Neural crest cell (in vitro differentiated cells): ENCODE measurements at regions not wholly inside any gene's neighbourhood (a gene's known extent, or its start where the extent isn't known, plus 50 kb on each side); places are given as distances from the start of the nearest gene placed in this dataset.

Experiments
- DNase-seq: peaks from one replicate; pipeline ENCODE4 v3.0.0; 2021; ENCODE audit warnings: low read depth, mixed read lengths, low spot score
- H3K27ac Mint-ChIP-seq: one replicate; pipeline ENCODE4 v1.8.0; 2021; ENCODE audit warnings: mild to moderate bottlenecking, mixed read lengths; ENCODE audit not compliant: unreplicated experiment
- H3K27me3 Mint-ChIP-seq: 2 replicates; pipeline ENCODE4 v1.8.0; 2021; ENCODE audit warnings: low read depth, mild to moderate bottlenecking, mixed read lengths
- H3K36me3 Mint-ChIP-seq: 2 replicates; pipeline ENCODE4 v1.8.0; 2021; ENCODE audit warnings: low read depth, mild to moderate bottlenecking, mixed read lengths
- H3K4me1 Mint-ChIP-seq: 2 replicates; pipeline ENCODE4 v1.8.0; 2021; ENCODE audit warnings: mixed read lengths
- H3K4me3 Mint-ChIP-seq: one replicate; pipeline ENCODE4 v1.8.0; 2021; ENCODE audit warnings: mild to moderate bottlenecking, mixed read lengths
- H3K9me3 Mint-ChIP-seq: 2 replicates; pipeline ENCODE4 v1.8.0; 2021; ENCODE audit warnings: mixed read lengths
- TF ChIP-seq, protein P1 (sequence below): fragments of 200-600 bp; sonication (generic); conservative IDR thresholded peaks from 2 replicates; pipeline ENCODE4 v1.5.0; 2021; ENCODE audit warnings: antibody characterized with exemption, mild to moderate bottlenecking

DNA sequence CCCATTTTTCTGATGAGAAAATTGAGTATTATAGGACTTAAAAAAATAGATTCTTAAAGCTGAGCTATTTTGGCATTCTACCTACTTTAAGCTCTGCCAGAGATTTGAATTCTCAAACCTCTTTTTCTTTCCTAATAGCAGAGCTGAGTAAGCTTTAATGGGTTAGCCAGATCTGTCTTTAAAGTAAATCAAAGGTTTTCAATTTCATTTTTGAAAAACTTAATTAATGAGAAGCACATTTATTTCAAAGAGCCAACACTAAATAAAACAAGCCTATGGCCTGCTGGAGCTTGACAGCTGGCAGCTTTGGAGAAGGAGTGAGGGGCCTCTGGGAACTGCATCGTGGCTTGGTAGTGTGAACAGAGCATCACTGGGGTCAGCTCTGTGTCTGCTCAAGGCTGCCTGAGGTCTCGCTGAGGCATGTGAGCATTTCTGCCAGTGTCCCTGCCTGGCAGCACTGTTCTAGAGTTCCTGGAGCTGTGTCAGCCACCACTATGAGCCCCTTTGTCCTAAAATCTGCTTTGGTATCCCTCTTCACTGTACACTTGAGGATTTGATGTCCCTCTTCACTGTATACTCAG is 50.4 kb upstream of the PRSS23 start:
- TF ChIP-seq, protein P1, sequence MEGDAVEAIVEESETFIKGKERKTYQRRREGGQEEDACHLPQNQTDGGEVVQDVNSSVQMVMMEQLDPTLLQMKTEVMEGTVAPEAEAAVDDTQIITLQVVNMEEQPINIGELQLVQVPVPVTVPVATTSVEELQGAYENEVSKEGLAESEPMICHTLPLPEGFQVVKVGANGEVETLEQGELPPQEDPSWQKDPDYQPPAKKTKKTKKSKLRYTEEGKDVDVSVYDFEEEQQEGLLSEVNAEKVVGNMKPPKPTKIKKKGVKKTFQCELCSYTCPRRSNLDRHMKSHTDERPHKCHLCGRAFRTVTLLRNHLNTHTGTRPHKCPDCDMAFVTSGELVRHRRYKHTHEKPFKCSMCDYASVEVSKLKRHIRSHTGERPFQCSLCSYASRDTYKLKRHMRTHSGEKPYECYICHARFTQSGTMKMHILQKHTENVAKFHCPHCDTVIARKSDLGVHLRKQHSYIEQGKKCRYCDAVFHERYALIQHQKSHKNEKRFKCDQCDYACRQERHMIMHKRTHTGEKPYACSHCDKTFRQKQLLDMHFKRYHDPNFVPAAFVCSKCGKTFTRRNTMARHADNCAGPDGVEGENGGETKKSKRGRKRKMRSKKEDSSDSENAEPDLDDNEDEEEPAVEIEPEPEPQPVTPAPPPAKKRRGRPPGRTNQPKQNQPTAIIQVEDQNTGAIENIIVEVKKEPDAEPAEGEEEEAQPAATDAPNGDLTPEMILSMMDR: no peak
- H3K4me3 Mint-ChIP-seq: no peak overlapping the region
- no peak overlapping the region for H3K27ac Mint-ChIP-seq
- no peaks in the 10 kb centered on the region for H3K36me3 Mint-ChIP-seq
- peaks cover 4% of the 10 kb centered on the region for H3K4me1 Mint-ChIP-seq
- DNase-seq: no peak
- no peaks in the 10 kb centered on the region for H3K9me3 Mint-ChIP-seq
- H3K27me3 Mint-ChIP-seq: no peaks in the 10 kb centered on the region

DNA sequence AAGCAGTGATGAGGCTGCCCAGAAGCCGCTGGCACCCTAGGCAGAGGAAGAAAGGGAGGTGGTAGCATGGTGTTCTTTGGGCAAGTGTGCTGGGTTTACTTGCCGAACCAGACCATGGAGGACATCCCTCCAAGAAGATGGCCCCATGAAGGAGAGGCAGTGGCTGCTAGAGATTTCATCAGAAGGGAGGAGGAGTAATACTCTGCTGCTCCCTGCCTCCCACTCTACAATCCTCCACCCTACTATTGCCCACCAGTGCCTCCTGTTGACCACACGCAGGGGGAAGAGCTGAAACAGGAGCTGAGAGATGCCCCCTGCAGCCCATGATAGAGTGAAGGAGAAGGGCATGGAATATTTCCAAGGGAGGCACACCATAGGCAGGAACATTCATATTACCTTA is 51.0 kb upstream of the PRSS23 start:
- Mint-ChIP-seq H3K4me1 (no peaks in the 10 kb centered on the region), H3K4me3 (no peak overlapping the region), H3K27ac (no peak overlapping the region), H3K9me3 (no peaks in the 10 kb centered on the region), H3K27me3 (no peaks in the 10 kb centered on the region), H3K36me3 (no peaks in the 10 kb centered on the region)
- TF ChIP-seq, protein P1: no peak
- DNase-seq: no peak

DNA sequence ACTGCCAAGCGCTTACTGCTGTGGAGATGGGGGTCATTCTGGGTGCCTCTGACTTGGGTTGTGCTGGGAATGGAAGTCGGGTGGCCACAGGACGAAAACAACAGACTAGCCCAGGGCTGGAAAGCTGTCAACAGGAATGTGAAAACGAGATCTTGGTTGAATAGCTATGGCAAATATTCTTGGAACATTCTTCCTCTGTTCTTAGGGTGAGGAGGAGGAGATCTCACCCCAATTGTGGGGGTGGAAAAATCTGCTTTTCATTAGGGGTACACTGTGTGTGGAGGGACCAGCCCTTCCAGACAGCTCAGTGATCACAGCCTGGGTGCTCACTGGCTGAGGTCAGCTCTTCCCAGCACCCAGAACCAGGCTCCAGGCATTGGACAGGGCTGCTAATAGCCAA is 52.0 kb upstream of the PRSS23 start:
- TF ChIP-seq, protein P1: no peak
- H3K36me3 Mint-ChIP-seq: no peaks in the 10 kb centered on the region
- H3K9me3 Mint-ChIP-seq: no peaks in the 10 kb centered on the region
- no peak for DNase-seq
- H3K27me3 Mint-ChIP-seq: no peaks in the 10 kb centered on the region
- H3K4me1 Mint-ChIP-seq: peaks cover 6% of the 10 kb centered on the region
- peak overlapping the region; percentile 85 for H3K27ac Mint-ChIP-seq
- H3K4me3 Mint-ChIP-seq: no peak overlapping the region

DNA sequence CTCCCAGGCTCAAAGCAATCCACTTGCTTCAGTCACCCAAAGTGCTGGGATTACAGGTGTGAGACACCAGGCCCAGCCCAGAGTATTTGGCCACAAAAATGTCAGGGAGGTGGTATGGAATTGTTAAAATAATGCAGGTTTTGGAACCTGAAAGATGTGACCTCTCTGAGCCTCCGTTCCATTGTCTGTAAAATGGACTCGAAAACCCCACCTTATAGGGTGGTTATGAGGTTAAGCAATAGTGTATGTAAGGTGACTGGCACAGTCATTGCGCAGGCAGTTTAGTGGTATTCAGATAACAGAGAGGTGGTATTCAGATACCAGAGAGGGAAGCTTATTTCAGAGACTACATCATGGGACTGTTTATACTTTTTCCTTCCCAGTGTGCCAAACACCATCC is 52.5 kb upstream of the PRSS23 start:
- H3K27me3 Mint-ChIP-seq: no peaks in the 10 kb centered on the region
- no peak overlapping the region for H3K4me3 Mint-ChIP-seq
- H3K4me1 Mint-ChIP-seq: peaks cover 6% of the 10 kb centered on the region
- H3K9me3 Mint-ChIP-seq: no peaks in the 10 kb centered on the region
- DNase-seq: no peak
- no peak overlapping the region for H3K27ac Mint-ChIP-seq
- TF ChIP-seq, protein P1: no peak
- no peaks in the 10 kb centered on the region for H3K36me3 Mint-ChIP-seq

DNA sequence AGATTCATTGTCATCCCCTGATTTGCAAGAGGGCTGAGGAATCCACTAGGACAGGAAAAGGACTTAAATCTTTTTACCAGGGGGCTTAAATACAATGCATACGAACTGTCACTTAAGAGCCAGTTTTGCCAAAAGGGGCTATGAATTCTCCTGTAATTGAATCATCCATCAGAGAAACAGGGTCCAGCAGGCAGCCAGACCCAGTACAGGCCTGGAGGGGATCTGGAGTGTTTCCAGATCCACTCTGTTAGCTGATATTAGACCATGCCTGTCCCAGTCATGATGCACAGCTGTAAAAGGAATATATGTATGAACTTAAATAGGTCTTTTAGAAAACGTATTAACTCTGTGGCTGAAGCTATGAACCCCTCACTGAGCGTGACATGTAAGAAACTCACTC is 53.8 kb upstream of the PRSS23 start:
- Mint-ChIP-seq H3K27ac (no peak overlapping the region), H3K4me1 (peaks cover 15% of the 10 kb centered on the region), H3K36me3 (no peaks in the 10 kb centered on the region), H3K9me3 (no peaks in the 10 kb centered on the region), H3K27me3 (no peaks in the 10 kb centered on the region), H3K4me3 (no peak overlapping the region)
- no peak for DNase-seq
- TF ChIP-seq, protein P1: no peak
